ENCODE measurements at regions not wholly inside any gene's neighbourhood (a gene's known extent, or its start where the extent isn't known, plus 50 kb on each side); places are given as distances from the start of the nearest gene placed in this dataset.
"Not testable (repeated sequence)": the region's sequence is repeated elsewhere in the genome, so short reads cannot be mapped to it uniquely, and the experiment has no call there.

DNA sequence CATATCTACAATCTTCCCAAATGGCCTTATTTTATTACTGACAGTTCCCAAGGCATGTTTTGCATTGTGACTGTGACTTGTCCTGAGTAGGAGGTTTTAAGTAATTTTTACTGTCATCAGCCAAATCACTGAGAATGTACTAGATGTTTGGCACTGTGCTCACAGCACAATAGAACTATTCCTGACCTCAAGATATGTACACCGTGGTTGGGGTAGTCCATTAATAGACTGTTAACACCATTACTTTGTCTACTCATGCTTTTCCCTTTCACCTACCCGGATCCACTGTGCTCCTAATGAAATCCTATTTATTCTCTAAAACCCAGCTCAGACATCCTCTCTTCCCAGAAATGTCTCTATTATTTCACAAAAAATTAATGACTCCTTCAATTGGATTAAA lies 168.7 kb upstream of the TENM4 start (continued):
- TF ChIP-seq, protein P1, sequence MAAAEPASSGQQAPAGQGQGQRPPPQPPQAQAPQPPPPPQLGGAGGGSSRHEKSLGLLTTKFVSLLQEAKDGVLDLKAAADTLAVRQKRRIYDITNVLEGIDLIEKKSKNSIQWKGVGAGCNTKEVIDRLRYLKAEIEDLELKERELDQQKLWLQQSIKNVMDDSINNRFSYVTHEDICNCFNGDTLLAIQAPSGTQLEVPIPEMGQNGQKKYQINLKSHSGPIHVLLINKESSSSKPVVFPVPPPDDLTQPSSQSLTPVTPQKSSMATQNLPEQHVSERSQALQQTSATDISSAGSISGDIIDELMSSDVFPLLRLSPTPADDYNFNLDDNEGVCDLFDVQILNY (CRISPR knock-in tag; conservative IDR thresholded peaks at IDR 0.05), result no peak
- TF ChIP-seq, protein P2, sequence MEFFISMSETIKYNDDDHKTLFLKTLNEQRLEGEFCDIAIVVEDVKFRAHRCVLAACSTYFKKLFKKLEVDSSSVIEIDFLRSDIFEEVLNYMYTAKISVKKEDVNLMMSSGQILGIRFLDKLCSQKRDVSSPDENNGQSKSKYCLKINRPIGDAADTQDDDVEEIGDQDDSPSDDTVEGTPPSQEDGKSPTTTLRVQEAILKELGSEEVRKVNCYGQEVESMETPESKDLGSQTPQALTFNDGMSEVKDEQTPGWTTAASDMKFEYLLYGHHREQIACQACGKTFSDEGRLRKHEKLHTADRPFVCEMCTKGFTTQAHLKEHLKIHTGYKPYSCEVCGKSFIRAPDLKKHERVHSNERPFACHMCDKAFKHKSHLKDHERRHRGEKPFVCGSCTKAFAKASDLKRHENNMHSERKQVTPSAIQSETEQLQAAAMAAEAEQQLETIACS (CRISPR knock-in tag; IDR thresholded peaks at IDR 0.05), result no peak
- TF ChIP-seq KDM1A (CRISPR knock-in tag; IDR thresholded peaks at IDR 0.05), result no peak

DNA sequence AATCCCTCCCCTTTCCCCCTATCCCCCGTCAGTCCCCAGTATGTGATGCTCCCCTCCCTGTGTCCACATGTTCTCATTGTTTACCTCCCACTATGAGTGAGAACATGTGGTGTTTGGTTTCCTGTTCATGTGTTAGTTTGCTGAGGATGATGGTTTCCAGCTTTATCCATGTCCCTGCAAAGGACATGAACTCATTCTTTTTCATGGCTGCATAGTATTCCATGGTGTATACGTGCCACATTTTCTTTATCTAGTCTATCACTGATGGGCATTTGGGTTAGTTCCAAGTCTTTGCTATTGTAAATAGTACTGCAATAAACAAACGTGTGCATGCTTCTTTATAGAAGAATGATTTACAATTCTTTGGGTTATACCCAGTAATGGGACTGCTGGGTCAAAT lies 165.6 kb upstream of the TENM4 start:
- H3K27me3 ChIP-seq (ENCODE audit: control insufficient read depth in 1 of 2, insufficient read depth in 2 of 2, low read length in 2 of 2); intact Hi-C loops (cut with micrococcal nuclease; ENCODE audit: unreplicated experiment); FAIRE-seq; H3K9me3 ChIP-seq (ENCODE audit: low read length); H3K9ac ChIP-seq (ENCODE audit: insufficient read depth, low read depth, low read length); BruUV-seq (replicated peaks); H4K20me1 ChIP-seq (ENCODE audit: insufficient read depth, low read length); H2AFZ ChIP-seq (ENCODE audit: low read length); H3K4me2 ChIP-seq (ENCODE audit: low read depth, low read length); POLR2A ChIA-PET; H3K79me2 ChIP-seq (ENCODE audit: insufficient read depth, low read length); H3K4me3 ChIP-seq (replicated peaks in 1 of 3; ENCODE audit: insufficient read depth in 1 of 3, low read depth in 2 of 3, low read length in 3 of 3); H3K4me1 ChIP-seq (ENCODE audit: insufficient read depth, low read length); H3K27ac ChIP-seq (ENCODE audit: extremely low read length, insufficient read depth, low read length); H3K36me3 ChIP-seq (replicated peaks in 1 of 2; ENCODE audit: control insufficient read depth in 1 of 2, insufficient read depth in 2 of 2, low read length in 2 of 2); ATAC-seq; DNase-seq (ENCODE audit: low spot score); CTCF ChIA-PET (ENCODE audit: low intra/inter-chr PET ratio, low total read pairs); in situ Hi-C loops (cut with HindIII; ENCODE audit: extremely low pct_ligation_motif_present, low pct_unique_long_range_greater_than_20kb): not testable (repeated sequence)
- TF ChIP-seq, protein P3, sequence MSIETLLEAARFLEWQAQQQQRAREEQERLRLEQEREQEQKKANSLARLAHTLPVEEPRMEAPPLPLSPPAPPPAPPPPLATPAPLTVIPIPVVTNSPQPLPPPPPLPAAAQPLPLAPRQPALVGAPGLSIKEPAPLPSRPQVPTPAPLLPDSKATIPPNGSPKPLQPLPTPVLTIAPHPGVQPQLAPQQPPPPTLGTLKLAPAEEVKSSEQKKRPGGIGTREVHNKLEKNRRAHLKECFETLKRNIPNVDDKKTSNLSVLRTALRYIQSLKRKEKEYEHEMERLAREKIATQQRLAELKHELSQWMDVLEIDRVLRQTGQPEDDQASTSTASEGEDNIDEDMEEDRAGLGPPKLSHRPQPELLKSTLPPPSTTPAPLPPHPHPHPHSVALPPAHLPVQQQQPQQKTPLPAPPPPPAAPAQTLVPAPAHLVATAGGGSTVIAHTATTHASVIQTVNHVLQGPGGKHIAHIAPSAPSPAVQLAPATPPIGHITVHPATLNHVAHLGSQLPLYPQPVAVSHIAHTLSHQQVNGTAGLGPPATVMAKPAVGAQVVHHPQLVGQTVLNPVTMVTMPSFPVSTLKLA (IDR thresholded peaks at IDR 0.05), result peak; percentile 51; the same call in 1 of the 2 replicates
- WGBS (ENCODE audit: low lambda C conversion rate), result 8% methylated on average over 3 of the region's 3 CpGs
